Esophagus squamous epithelium (tissue), 5 donors: ENCODE measurements at regions not wholly inside any gene's neighbourhood (a gene's known extent, or its start where the extent isn't known, plus 50 kb on each side); places are given as distances from the start of the nearest gene placed in this dataset.
"Not testable (repeated sequence)": the region's sequence is repeated elsewhere in the genome, so short reads cannot be mapped to it uniquely, and the experiment has no call there.

ENCODE experiments used
- DNase-seq: peaks from one replicate; lab custom pipeline; 2025; lab: John Stamatoyannopoulos, UW
- H3K27ac ChIP-seq, 4 donors: fragments of 200-600 bp; sonication (generic); one replicate each; pipeline ENCODE4 v1.5.1; 2016 to 2019; ENCODE audit warnings: mild to moderate bottlenecking in 1 of 4
- H3K27me3 ChIP-seq, 4 donors: fragments of 200-600 bp; sonication (generic); 1 replicate in 3 of 4; 2 replicates in 1 of 4; pipeline versions ENCODE4 v1.5.1 to v1.6.0; 2017 to 2021; ENCODE audit warnings: antibody characterized with exemption in 1 of 4
- H3K36me3 ChIP-seq, 3 donors: fragments of 200-600 bp; sonication (generic); one replicate each; pipeline ENCODE4 v1.5.1; 2016 to 2019
- H3K4me1 ChIP-seq, 3 donors: fragments of 200-600 bp; sonication (generic); one replicate each; pipeline ENCODE4 v1.5.1; 2017 to 2019
- H3K4me3 ChIP-seq, 4 donors: fragments of 200-600 bp; sonication (generic); 1 replicate in 3 of 4; 2 replicates in 1 of 4; pipeline ENCODE4 v1.5.1; 2016 to 2019; ENCODE audit warnings: mild to moderate bottlenecking in 2 of 4, moderate library complexity in 1 of 4
- H3K9me3 ChIP-seq, 3 donors: fragments of 200-600 bp; sonication (generic); one replicate each; pipeline ENCODE4 v1.5.1; 2016 to 2019
- POLR2A ChIP-seq, 4 donors: fragments of 450-650 bp; IDR thresholded peaks; one replicate each; pipeline ENCODE4 v1.6.1; 2017; ENCODE audit warnings: antibody characterized with exemption in 4 of 4, mild to moderate bottlenecking in 4 of 4, moderate library complexity in 3 of 4
- WGBS, 2 donors: methylation state at CpG; one replicate each; pipeline ENCODE4 v1.1.5; 2018; 5-methylcytosine and 5-hydroxymethylcytosine counted together
- intact Hi-C: fragments of 100-400 bp; cut with DNase I; formaldehyde crosslinking; loops from one replicate; pipeline ENCODE4 v1.15.0; 2022
- TF ChIP-seq, protein P1 (sequence below), 6 experiments: fragments of 450-650 bp in 4 of 6; fragments of 200-600 bp in 2 of 6; sonication (generic) in 2 of 6; IDR thresholded peaks; one replicate each; pipeline ENCODE4 v1.5.1; 2016 to 2019; ENCODE audit warnings: antibody characterized with exemption in 6 of 6, mild to moderate bottlenecking in 4 of 6, moderate library complexity in 4 of 6
- donor health status: DM: yes; HTN: yes; CAD: no.

DNA sequence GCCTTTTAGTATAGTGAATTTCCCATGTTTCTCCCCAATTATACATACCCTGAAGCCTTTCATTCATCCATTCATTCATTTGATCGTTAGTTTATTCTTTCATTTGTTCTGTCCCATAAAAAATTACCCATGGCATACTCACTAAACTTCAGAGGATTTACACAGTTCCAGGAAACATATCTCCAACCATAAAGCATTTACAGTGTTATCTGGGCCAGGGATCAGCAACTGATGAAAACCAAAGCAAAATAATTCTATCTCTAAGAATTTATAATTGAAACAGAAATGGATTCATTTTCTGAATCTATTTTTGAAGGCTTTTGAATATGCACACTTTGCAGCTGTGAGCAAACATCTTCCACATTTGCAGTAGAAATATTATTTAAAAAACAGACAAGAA is 547.7 kb downstream of the KCNJ2 start:
- DNase-seq = no peak
- no peak overlapping the region for H3K27ac ChIP-seq
- H3K9me3 ChIP-seq = no peaks in the 10 kb centered on the region
- H3K36me3 ChIP-seq = no peaks in the 10 kb centered on the region
- 79 to 85% methylated on average over 1 of the region's 1 CpG for WGBS, 2 donors
- no peaks in the 10 kb centered on the region for H3K27me3 ChIP-seq
- no peak overlapping the region for H3K4me3 ChIP-seq
- H3K4me1 ChIP-seq = no peaks in the 10 kb centered on the region
- intact Hi-C loops = no loop called here
- TF ChIP-seq POLR2A (IDR thresholded peaks at IDR 0.05) = no peak
- TF ChIP-seq, protein P1, sequence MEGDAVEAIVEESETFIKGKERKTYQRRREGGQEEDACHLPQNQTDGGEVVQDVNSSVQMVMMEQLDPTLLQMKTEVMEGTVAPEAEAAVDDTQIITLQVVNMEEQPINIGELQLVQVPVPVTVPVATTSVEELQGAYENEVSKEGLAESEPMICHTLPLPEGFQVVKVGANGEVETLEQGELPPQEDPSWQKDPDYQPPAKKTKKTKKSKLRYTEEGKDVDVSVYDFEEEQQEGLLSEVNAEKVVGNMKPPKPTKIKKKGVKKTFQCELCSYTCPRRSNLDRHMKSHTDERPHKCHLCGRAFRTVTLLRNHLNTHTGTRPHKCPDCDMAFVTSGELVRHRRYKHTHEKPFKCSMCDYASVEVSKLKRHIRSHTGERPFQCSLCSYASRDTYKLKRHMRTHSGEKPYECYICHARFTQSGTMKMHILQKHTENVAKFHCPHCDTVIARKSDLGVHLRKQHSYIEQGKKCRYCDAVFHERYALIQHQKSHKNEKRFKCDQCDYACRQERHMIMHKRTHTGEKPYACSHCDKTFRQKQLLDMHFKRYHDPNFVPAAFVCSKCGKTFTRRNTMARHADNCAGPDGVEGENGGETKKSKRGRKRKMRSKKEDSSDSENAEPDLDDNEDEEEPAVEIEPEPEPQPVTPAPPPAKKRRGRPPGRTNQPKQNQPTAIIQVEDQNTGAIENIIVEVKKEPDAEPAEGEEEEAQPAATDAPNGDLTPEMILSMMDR (IDR thresholded peaks at IDR 0.05) = no peak

DNA sequence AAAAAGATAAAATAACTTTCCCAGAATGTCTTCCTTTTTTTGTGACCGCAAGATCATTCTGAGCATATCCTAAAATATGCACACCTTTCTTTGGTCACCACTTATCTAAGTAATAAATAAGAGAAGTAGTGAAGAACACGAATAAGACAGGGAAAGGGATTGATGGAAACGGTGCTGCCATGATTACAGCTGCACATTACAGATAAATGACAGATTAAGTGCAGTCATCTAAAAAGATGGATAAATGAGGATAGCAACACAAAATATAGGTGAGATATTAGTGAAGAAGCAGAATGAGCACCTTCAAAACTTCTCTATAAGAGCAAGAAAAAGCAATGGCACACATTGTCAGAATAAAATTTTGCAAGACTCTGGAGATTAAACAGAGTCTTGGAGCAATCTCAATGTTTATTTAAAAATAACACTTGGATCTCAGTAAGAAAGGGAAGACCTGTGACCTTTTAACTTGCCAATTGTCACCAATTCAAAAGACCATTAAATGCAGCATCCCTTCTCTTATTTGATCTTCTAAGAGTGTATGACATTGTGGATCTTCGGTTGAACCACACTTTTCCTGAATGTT is 567.1 kb downstream of the KCNJ2 start:
- 76 to 83% methylated on average over 4 of the region's 4 CpGs for WGBS, 2 donors
- Histone ChIP-seq H3K27ac (no peak overlapping the region), H3K4me3 (no peak overlapping the region), H3K9me3 (no peaks in the 10 kb centered on the region), H3K36me3 (no peaks in the 10 kb centered on the region), H3K27me3 (no peaks in the 10 kb centered on the region), H3K4me1 (no peaks in the 10 kb centered on the region)
- no peak for DNase-seq
- intact Hi-C loops = no loop called here
- TF ChIP-seq POLR2A (IDR thresholded peaks at IDR 0.05) = no peak

DNA sequence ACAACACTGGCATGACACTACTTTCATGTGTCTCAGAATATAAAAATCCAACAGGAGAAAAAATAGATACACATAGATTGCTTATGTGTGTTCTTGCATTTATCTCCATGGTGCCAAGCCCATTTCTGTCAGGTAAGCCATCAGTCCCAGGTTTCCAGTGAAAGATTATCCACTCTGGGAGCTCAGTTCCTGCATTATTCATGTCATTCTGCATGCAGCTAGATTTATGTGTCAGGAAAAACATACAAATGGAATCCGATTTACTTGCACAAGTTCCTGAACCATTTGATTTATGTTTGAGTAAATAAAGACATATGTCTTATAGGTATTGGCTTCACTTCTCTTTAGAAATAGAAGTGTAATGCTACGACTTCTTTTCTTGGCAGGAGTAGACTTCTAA is 569.7 kb downstream of the KCNJ2 start:
- TF ChIP-seq POLR2A (IDR thresholded peaks at IDR 0.05) = no peak
- TF ChIP-seq, protein P1 (IDR thresholded peaks at IDR 0.05) = no peak
- H3K27me3 ChIP-seq = peaks cover 0 to 4% (median 0%) of the 10 kb centered on the region in 4 donors
- no peaks in the 10 kb centered on the region for H3K9me3 ChIP-seq
- H3K36me3 ChIP-seq = no peaks in the 10 kb centered on the region
- no peak overlapping the region for H3K27ac ChIP-seq
- H3K4me1 ChIP-seq = no peaks in the 10 kb centered on the region
- no peak for DNase-seq
- WGBS, 2 donors = 21 to 25% methylated on average over 2 of the region's 2 CpGs
- intact Hi-C loops = no loop called here
- H3K4me3 ChIP-seq = no peak overlapping the region

DNA sequence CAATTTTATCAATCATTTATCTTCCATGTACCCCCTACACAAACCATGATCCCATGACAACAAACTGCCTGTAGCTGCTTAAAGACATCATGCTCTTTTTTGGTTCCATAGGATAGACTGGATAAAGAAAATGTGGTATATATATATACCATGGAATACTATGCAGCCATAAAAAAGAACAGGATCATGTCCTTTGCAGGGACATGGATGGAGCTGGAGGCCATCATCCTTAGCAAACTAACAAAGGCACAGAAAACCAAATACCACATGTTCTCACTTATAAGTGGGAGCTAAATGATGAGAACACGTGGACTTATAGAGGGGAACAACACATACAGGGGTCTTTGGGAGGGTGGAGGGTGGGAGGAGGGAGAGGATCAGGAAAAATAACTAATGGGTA is 577.2 kb downstream of the KCNJ2 start:
- H3K9me3 ChIP-seq, H3K27ac ChIP-seq, intact Hi-C loops, H3K4me1 ChIP-seq, H3K27me3 ChIP-seq, DNase-seq, H3K4me3 ChIP-seq, H3K36me3 ChIP-seq: not testable (repeated sequence)
- WGBS, 2 donors = 86% methylated on average over 1 of the region's 1 CpG

DNA sequence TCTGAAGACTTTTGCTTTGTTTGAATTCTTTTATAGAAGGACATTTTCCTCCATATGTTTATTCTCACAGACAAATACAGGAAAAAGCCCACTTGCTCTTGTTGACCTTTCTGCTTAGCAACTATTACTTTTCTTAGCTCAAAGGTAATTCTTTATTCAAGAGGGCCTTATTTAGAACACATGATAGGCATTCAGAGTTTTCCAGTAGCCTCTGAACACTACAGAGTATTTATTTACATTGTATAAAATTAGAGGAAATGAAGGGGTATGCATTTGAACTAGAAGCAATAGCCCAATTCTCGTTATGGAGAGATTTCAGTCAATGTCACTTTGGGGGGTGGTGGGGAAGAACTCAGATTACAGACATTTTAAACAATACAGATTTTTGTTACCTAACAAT is 581.7 kb downstream of the KCNJ2 start:
- Histone ChIP-seq H3K27me3 (no peaks in the 10 kb centered on the region), H3K27ac (no peak overlapping the region), H3K9me3 (no peaks in the 10 kb centered on the region), H3K4me1 (no peaks in the 10 kb centered on the region), H3K36me3 (no peaks in the 10 kb centered on the region), H3K4me3 (no peak overlapping the region)
- 43 to 52% methylated on average over 1 of the region's 1 CpG for WGBS, 2 donors
- intact Hi-C loops = no loop called here
- TF ChIP-seq, protein P1 (IDR thresholded peaks at IDR 0.05) = no peak
- TF ChIP-seq POLR2A (IDR thresholded peaks at IDR 0.05) = no peak
- DNase-seq = no peak

DNA sequence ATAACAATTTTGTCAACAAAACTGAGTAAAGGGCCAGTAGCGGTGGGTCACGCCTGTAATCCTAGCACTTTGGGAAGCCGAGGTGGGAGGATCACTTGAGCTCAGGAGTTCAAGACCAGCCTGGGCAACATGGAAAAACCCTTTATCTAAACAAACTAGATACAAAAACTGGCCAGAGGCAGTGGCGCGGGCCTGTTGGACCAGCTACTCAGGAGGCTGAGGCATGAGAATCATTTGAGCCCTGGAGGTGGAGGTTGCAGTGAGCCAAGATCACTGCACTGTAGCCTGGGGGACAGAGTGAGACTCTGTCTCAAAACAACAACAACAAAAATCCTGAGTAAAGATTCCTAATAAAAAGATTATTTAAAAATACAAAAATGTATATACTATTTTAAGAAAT is 583.1 kb downstream of the KCNJ2 start:
- not testable (repeated sequence) for H3K4me3 ChIP-seq

DNA sequence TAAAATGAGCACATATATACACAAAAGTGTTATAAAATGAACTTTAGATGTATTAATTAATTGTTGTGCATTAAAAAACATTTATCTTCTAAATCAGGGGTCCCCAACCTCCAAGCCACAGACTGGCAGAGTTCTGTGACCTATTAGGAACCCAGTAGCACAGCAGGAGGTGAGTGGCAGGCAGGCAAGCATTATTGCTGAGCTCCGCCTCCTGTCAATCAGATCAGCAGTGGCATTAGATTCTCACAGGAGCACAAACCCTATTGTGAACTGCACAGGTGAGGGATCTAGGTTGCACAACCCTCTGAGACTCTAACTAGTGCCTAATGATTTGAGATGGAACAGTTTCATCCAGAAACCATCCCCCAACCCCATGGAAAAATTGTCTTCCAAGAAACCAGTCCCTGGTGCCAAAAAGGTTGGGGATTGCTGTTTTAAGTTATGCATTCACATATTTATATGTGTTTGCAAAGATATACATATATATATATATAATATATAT is 583.7 kb downstream of the KCNJ2 start:
- H3K27ac ChIP-seq = no peak overlapping the region
- 89 to 100% methylated on average over 1 of the region's 1 CpG for WGBS, 2 donors
- no peak for TF ChIP-seq POLR2A (IDR thresholded peaks at IDR 0.05)
- TF ChIP-seq, protein P1 (IDR thresholded peaks at IDR 0.05) = no peak
- H3K36me3 ChIP-seq = no peaks in the 10 kb centered on the region
- no peak overlapping the region for H3K4me3 ChIP-seq
- DNase-seq = no peak
- intact Hi-C loops = no loop called here
- no peaks in the 10 kb centered on the region for H3K27me3 ChIP-seq
- no peaks in the 10 kb centered on the region for H3K4me1 ChIP-seq
- H3K9me3 ChIP-seq = no peaks in the 10 kb centered on the region

More for the DNA sequence above, 583.1 kb downstream of the KCNJ2 start:
- intact Hi-C loops, H3K27me3 ChIP-seq, H3K4me1 ChIP-seq, H3K36me3 ChIP-seq, DNase-seq, H3K9me3 ChIP-seq, H3K27ac ChIP-seq: not testable (repeated sequence)
- WGBS, 2 donors = 81 to 87% methylated on average over 5 of the region's 5 CpGs
